ENCODE measurements at regions not wholly inside any gene's neighbourhood (a gene's known extent, or its start where the extent isn't known, plus 50 kb on each side); places are given as distances from the start of the nearest gene placed in this dataset.

GRCh38 chr6:135578976-135579375 is 81.4 kb upstream of the AHI1 start (continued):
- TF ChIP-seq GABPA (IDR thresholded peaks at IDR 0.05 in 1 of 2, conservative IDR thresholded peaks at IDR 0.05 in 1 of 2) = no peak
- no peak for TF ChIP-seq FOXA2 (IDR thresholded peaks at IDR 0.05)
- TF ChIP-seq EGR1 (IDR thresholded peaks at IDR 0.05; ENCODE audit: low read depth in 2 of 2) = no peak
- no peak for TF ChIP-seq MAX (IDR thresholded peaks at IDR 0.05)
- no peak for TF ChIP-seq ATF3 (IDR thresholded peaks at IDR 0.05)
- TF ChIP-seq FOXA1 (IDR thresholded peaks at IDR 0.05) = no peak
- TF ChIP-seq RXRA (IDR thresholded peaks at IDR 0.05) = no peak

- no peak overlapping the region for H3K27ac ChIP-seq (ENCODE audit: low read depth in 1 of 2, low read length in 2 of 2)
- no peak overlapping the region for H3K4me3 ChIP-seq (ENCODE audit: low read depth in 1 of 3, low read length in 3 of 3)
- no peak overlapping the region for H3K9ac ChIP-seq (ENCODE audit: low read depth in 1 of 2, low read length in 2 of 2)
- WGBS = 93% methylated on average over 3 of the region's 3 CpGs
- DNase-seq (ENCODE audit: low spot score) = no peak
- H3K27me3 ChIP-seq (ENCODE audit: control insufficient read depth in 4 of 4, insufficient read depth in 4 of 4, low read length in 3 of 4) = no peaks in the 10 kb centered on the region
- no peaks in the 10 kb centered on the region for H3K9me3 ChIP-seq (ENCODE audit: control insufficient read depth in 4 of 4, low read length in 3 of 4)
- H3K4me1 ChIP-seq (ENCODE audit: control insufficient read depth in 4 of 4, insufficient read depth in 4 of 4, low read length in 3 of 4) = no peaks in the 10 kb centered on the region
- no peaks in the 10 kb centered on the region for H3K36me3 ChIP-seq (ENCODE audit: control insufficient read depth in 4 of 4, insufficient read depth in 3 of 4, low read depth in 1 of 4, low read length in 3 of 4)
- TF ChIP-seq MAX (IDR thresholded peaks at IDR 0.05) (no peak), YY1 (IDR thresholded peaks at IDR 0.05) (no peak), FOXA2 (IDR thresholded peaks at IDR 0.05) (no peak), TAF1 (conservative IDR thresholded peaks at IDR 0.05) (no peak), RXRA (IDR thresholded peaks at IDR 0.05) (no peak), HNF4A (conservative IDR thresholded peaks at IDR 0.05) (no peak), HNF4G (IDR thresholded peaks at IDR 0.05) (no peak), REST (IDR thresholded peaks at IDR 0.05) (no peak), GABPA (IDR thresholded peaks at IDR 0.05 in 1 of 2, conservative IDR thresholded peaks at IDR 0.05 in 1 of 2) (no peak), ZBTB33 (IDR thresholded peaks at IDR 0.05) (no peak), FOXA1 (IDR thresholded peaks at IDR 0.05) (no peak), ATF3 (IDR thresholded peaks at IDR 0.05) (no peak), NR2F2 (IDR thresholded peaks at IDR 0.05) (no peak), EGR1 (IDR thresholded peaks at IDR 0.05; ENCODE audit: low read depth in 2 of 2) (no peak), JUND (IDR thresholded peaks at IDR 0.05) (no peak), CTCF (IDR thresholded peaks at IDR 0.05; ENCODE audit: low read depth, low read length, missing input control) (no peak), RAD21 (IDR thresholded peaks at IDR 0.05) (no peak), SP1 (IDR thresholded peaks at IDR 0.05) (no peak)
Measured at GRCh38 chr6:135581211-135581610, 83.7 kb upstream of the AHI1 start.
